Mesodermal cell (in vitro differentiated cells): ENCODE measurements at regions not wholly inside any gene's neighbourhood (a gene's known extent, or its start where the extent isn't known, plus 50 kb on each side); places are given as distances from the start of the nearest gene placed in this dataset.
"Not testable (repeated sequence)": the region's sequence is repeated elsewhere in the genome, so short reads cannot be mapped to it uniquely, and the experiment has no call there.

Experiments used
- H3K27ac ChIP-seq: 2 replicates; pipeline ENCODE4 v1.7.0; 2013; ENCODE audit warnings: mild to moderate bottlenecking, low read depth, low read length, moderate library complexity; ENCODE audit not compliant: severe bottlenecking
- H3K36me3 ChIP-seq: 2 replicates; pipeline ENCODE4 v1.7.1; 2013; ENCODE audit warnings: mild to moderate bottlenecking, low read length, moderate library complexity; ENCODE audit not compliant: control insufficient read depth, insufficient read depth
- H3K4me1 ChIP-seq: one replicate; pipeline ENCODE4 v1.7.1; 2013; ENCODE audit warnings: mild to moderate bottlenecking, low read length; ENCODE audit not compliant: insufficient read depth, control insufficient read depth, poor library complexity, severe bottlenecking
- H3K4me3 ChIP-seq: 2 replicates; pipeline ENCODE4 v1.7.0; 2013; ENCODE audit warnings: low read length, control low read depth, mild to moderate bottlenecking; ENCODE audit not compliant: insufficient read depth, poor library complexity, severe bottlenecking; ENCODE audit errors: extremely low read depth
- H3K9me3 ChIP-seq: 2 replicates; pipeline ENCODE4 v1.7.1; 2013; ENCODE audit warnings: mild to moderate bottlenecking, low read length, moderate library complexity; ENCODE audit not compliant: control insufficient read depth
- WGBS, 2 experiments: methylation state at CpG; one replicate each; pipeline ENCODE4 v1.1.5; 2013; ENCODE audit warnings: missing lambda C conversion rate in 2 of 2; ENCODE audit not compliant: insufficient coverage in 2 of 2; 5-methylcytosine and 5-hydroxymethylcytosine counted together

DNA sequence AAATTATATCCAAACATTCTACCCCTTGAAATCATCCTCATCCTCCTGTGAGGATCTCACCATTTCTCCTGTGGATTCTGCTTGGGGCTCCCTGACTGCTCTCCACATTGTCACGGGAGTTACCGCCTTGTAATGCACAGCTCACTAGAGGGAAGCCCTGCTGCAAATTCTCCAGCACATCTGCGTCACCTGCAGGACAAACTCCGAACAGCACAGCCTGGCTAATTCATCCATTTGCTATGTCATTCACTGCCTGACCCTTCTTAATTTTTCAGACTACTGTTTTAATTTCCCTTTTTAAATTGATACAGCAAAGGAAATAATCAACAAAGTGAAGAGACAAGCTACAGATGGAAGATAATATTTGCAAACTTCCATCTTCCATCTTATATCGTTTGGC, 627.4 kb downstream of the FBXO15 start:
- Histone ChIP-seq H3K36me3 (no peaks in the 10 kb centered on the region), H3K27ac (no peak overlapping the region), H3K9me3 (no peaks in the 10 kb centered on the region), H3K4me1 (no peaks in the 10 kb centered on the region), H3K4me3 (no peak overlapping the region)
- 58 to 61% methylated on average over 2 to 5 of the region's 5 CpGs for WGBS, 2 experiments

DNA sequence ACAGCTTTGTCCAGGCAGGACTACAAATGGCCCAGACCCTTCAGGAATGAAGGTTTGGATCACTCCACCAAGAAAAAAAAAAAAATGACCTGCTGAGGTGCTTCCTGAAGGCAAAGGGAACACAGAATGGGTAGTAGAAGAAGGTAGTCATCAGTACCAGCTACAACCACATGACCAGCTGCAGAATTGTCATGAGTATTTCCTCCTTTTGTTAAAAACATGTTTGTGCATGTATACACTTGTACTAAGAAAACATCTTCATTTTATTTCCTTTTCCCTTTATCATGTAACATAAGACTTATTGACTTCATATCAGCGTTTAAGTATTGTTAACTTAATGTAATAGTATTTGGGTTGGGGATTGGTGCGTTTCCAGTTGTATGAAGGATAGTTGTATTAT, 631.6 kb downstream of the FBXO15 start:
- not testable (repeated sequence) for H3K4me1 ChIP-seq, H3K27ac ChIP-seq, H3K4me3 ChIP-seq, H3K9me3 ChIP-seq, H3K36me3 ChIP-seq
- 100% methylated on average over 1 of the region's 2 CpGs for WGBS, 2 experiments

DNA sequence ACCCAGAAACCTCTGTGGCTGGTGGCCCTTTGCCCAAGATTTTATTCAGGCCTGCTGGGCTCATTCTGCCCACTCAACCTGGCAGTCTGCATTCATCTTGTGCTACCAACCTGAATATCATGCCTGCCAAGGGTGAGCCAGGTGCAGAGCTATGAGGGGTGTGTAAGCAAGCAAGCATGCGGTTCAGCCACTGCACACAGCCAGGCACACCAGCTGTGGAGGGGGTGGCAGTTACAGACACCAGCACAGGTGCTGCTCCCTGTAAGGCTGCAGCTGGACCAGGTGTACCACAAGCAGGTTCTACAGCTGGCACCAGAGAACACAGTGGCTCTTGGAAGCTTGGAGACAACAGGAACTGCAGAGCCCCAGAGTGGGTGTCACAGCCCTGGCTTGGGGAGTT, 633.2 kb downstream of the FBXO15 start:
- Histone ChIP-seq H3K4me1 (no peaks in the 10 kb centered on the region), H3K4me3 (no peak overlapping the region), H3K9me3 (no peaks in the 10 kb centered on the region), H3K36me3 (no peaks in the 10 kb centered on the region), H3K27ac (no peak overlapping the region)
- 100% methylated on average over 1 of the region's 1 CpG; no CpG with 5 or more reads in 1 of the 2 experiments for WGBS, 2 experiments

DNA sequence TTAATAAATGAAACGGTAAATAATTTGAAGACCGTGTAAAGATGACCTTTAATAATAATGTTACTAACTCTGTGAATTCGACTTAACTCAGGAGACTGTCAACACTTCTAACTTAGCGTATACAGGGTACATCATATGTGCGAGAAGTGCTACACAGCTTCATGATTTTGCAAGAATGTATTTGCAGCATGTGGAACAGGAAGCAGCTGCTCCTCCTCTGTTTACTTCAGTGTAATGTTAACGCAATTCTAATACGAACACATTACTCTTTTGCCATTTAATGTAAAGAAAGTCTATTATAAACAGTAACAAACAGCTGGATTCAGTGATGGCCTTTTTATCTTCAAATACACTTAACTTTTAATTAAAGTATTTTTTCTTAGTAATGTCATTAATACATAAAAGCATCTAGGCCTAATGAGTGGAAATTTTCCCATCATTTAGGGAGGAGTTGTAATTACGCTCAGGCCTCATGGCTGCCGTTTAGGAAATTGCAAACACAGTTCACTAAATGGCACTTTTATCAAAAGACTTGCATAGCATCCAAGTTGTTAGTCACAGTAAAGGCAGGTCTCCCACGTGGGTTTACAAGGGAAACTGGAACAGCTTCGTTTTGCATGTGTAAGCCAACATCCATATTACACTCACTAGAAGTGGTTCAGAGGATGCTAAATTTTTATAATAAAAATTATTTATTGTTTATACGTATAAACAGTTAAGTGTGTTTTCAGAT, 635.7 kb downstream of the FBXO15 start:
- H3K36me3 ChIP-seq: no peaks in the 10 kb centered on the region
- no peak overlapping the region for H3K4me3 ChIP-seq
- WGBS, 2 experiments: 88 to 89% methylated on average over 3 to 5 of the region's 12 CpGs
- H3K9me3 ChIP-seq: no peaks in the 10 kb centered on the region
- H3K4me1 ChIP-seq: no peaks in the 10 kb centered on the region
- no peak overlapping the region for H3K27ac ChIP-seq

DNA sequence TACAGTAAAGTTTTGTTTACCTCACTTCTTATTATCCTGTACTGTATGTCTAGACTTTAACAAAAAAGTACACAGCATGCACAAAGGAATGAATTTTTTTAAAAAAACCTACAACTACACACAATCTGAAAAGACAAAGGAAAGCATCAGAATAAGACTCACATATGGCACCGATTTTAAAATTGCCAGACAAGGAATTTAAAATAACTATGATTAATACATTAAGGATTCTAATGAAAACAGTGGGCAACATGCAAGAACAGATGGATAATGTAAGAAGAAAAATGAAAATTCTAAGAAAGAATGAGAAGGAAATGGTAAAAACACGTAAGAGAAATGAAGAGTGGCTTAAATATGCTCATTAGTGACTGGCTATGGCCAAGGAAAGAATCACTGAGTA, 638.2 kb downstream of the FBXO15 start:
- 80 to 83% methylated on average over 1 of the region's 2 CpGs for WGBS, 2 experiments
- Histone ChIP-seq H3K36me3 (no peaks in the 10 kb centered on the region), H3K4me3 (no peak overlapping the region), H3K27ac (no peak overlapping the region), H3K4me1 (no peaks in the 10 kb centered on the region), H3K9me3 (no peaks in the 10 kb centered on the region)

DNA sequence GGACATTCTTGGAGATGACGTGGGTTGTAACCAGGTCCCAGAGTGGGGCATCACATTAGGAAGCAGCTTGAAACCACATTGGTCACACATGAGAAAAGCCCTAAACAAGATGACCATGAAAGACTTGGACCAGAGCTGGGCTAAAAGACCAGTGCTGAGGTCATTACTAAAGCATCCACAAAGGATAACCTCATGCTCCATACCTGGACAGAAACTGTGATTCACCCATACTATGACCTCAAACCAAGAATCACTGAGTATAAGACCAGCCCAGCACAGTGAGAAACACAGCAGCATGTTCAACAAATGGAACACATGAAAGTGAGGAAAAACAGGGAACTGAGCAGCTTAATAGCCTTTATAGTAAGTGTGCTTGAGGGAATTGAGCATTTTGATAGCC, 635.5 kb upstream of the NETO1 start:
- Histone ChIP-seq H3K36me3 (no peaks in the 10 kb centered on the region), H3K9me3 (no peaks in the 10 kb centered on the region), H3K4me1 (no peaks in the 10 kb centered on the region), H3K27ac (no peak overlapping the region), H3K4me3 (no peak overlapping the region)
- WGBS, 2 experiments: 0% methylated on average over 1 of the region's 1 CpG

DNA sequence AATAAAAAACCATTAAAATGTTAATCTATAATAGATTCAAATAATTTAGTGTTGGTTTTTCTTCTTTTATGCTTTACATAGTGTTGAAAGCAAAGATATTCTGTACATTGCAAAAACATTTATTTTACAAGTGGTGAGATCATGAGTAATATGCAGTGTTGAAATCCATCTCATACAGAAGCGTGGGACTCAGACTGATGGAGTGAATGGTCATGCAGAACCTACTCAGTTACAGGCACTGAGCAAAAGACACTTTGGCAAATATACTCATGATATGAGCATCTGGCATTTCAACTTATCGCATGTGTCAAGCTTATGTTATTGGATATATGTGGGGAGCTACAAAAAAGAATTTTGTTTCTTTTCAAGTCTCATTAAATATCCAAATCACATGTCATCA, 620.2 kb upstream of the NETO1 start:
- Histone ChIP-seq H3K4me3 (no peak overlapping the region), H3K27ac (no peak overlapping the region), H3K36me3 (no peaks in the 10 kb centered on the region), H3K9me3 (no peaks in the 10 kb centered on the region), H3K4me1 (no peaks in the 10 kb centered on the region)
- WGBS, 2 experiments: 50 to 100% methylated on average over 1 of the region's 2 CpGs

DNA sequence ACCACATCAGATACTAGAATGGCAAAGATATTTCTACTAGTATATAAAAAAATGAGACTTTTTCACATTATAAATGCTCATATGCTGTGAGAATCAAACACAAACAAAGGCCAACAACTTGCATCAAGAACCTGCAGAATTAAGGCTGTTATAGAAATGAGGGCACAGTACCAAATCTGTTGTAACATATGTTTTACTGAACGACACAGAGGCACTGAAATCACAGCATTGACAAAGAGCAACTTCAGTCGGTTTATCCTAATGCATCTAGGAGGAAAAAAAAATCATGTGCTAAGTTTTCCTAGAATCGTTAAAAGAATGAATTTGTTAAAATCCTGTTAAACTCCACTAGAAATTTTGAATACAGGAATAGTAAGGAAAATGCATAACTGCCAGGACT, 617.4 kb upstream of the NETO1 start:
- WGBS, 2 experiments: 84 to 100% methylated on average over 1 to 2 of the region's 3 CpGs
- Histone ChIP-seq H3K4me3 (no peak overlapping the region), H3K9me3 (no peaks in the 10 kb centered on the region), H3K27ac (no peak overlapping the region), H3K4me1 (no peaks in the 10 kb centered on the region), H3K36me3 (no peaks in the 10 kb centered on the region)

DNA sequence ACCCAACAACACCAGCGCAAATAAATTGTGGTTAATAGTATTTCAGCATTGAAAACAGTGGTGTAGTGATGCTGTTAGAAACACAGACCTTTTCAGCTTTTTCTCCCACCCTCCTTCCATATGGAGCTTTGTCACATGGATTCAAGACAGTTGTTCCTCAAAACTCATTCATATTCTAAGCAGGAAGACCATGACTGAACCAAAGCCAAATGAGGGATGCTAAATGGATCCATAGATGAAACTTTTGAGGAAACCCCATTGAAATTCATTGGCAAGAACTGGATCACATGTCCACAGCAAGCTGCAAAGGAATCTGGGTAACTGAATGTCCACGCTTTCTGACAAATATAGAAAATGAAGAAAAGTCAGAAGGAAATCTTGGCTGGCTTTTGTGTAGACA, 615.1 kb upstream of the NETO1 start:
- Histone ChIP-seq H3K9me3 (no peaks in the 10 kb centered on the region), H3K27ac (no peak overlapping the region), H3K4me3 (no peak overlapping the region), H3K4me1 (no peaks in the 10 kb centered on the region), H3K36me3 (no peaks in the 10 kb centered on the region)
- WGBS, 2 experiments: 100% methylated on average over 1 of the region's 2 CpGs

DNA sequence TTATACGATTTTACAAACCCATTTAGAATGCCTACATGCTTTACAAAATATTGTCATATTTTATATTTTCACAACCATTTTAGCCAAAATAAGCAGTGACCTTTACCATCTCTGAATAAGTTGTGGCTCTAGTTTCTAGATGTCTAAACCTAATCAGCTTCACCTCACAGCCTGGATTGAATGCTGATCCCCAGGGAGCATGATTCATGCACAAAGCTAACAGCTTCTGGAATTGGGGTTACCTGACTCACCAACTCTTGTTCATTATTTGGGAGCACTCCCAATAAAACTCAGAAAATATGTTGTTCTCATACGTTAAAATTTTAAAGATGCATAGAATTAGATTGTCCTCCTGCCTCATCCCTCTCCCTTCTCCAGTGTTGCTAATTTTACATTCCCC, 611.7 kb upstream of the NETO1 start:
- Histone ChIP-seq H3K27ac (no peak overlapping the region), H3K36me3 (no peaks in the 10 kb centered on the region), H3K4me1 (no peaks in the 10 kb centered on the region), H3K9me3 (no peaks in the 10 kb centered on the region), H3K4me3 (no peak overlapping the region)
- 90 to 100% methylated on average over 1 of the region's 2 CpGs for WGBS, 2 experiments

DNA sequence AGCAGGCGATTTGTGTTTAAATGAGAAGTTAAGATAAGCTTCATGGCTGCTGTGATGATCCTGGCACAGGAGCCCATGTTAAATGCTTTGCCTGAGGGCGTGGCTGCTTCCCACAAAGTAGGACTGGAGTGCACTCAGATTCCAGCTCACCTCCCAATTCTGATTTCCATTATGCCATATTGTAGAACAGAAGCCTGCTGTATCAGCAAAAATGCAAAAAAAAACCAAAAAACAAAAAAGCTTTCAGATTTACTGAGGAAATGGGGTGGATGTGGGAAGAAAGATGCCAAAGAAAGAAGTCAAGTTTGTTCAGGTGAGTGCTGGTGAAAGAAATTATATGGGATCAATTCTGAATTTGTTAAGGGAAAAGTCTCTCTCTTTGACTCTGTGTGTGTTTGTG, 610.4 kb upstream of the NETO1 start:
- WGBS, 2 experiments: no CpG with 5 or more reads among the region's 2 CpGs
- Histone ChIP-seq H3K4me1 (no peaks in the 10 kb centered on the region), H3K27ac (no peak overlapping the region), H3K4me3 (no peak overlapping the region), H3K9me3 (no peaks in the 10 kb centered on the region), H3K36me3 (no peaks in the 10 kb centered on the region)
